IMR-90 (cell line): ENCODE measurements at regions not wholly inside any gene's neighbourhood (a gene's known extent, or its start where the extent isn't known, plus 50 kb on each side); places are given as distances from the start of the nearest gene placed in this dataset.
A peak's percentile ranks its signal among the peaks of the same experiment; 100 is the strongest.

Experiments used
- ATAC-seq: fragments of 200-7000 bp; cut with Tn5 transposase; 2 replicates; pipeline ENCODE4 v1.9.1; 2020; ENCODE audit warnings: low read depth, mild to moderate bottlenecking, moderate library complexity
- BruUV-seq: library from RNA; stranded (reverse); fragments of 400-500 nt; replicated peaks from 2 replicates; lab custom pipeline; 2021; lab: Mats Ljungman, UMichigan
- CTCF ChIA-PET: fragments of 300-600 bp; formaldehyde crosslinking; extraction: SDS; loops from one replicate; lab custom pipeline; 2021; ENCODE audit warnings: antibody characterized with exemption; lab: Yijun Ruan, JAX
- POLR2A ChIA-PET: fragments of 300-600 bp; sonication (Branson Sonifier 250); formaldehyde crosslinking; loops from one replicate; lab custom pipeline; 2022; ENCODE audit warnings: antibody characterized with exemption; ENCODE audit not compliant: unreplicated experiment; lab: Charles Lee
- DNase-seq: peaks from one replicate; pipeline ENCODE4 v3.0.0; 2013
- H2AFZ ChIP-seq: replicated peaks from 2 replicates; pipeline ENCODE3; 2013; ENCODE audit warnings: low read length, mild to moderate bottlenecking; ENCODE audit not compliant: poor library complexity
- H2AK5ac ChIP-seq: 2 replicates; pipeline ENCODE4 v1.6.1; 2013; ENCODE audit warnings: low read depth, low read length, inconsistent platforms
- H2AK9ac ChIP-seq: replicated peaks from 2 replicates; pipeline ENCODE3; 2013; ENCODE audit warnings: mild to moderate bottlenecking, low read depth, low read length, moderate library complexity; ENCODE audit not compliant: poor library complexity
- H2BK120ac ChIP-seq: 2 replicates; pipeline ENCODE4 v1.6.1; 2013; ENCODE audit warnings: low read depth, low read length, inconsistent platforms
- H2BK15ac ChIP-seq: 3 replicates; pipeline ENCODE4 v1.6.1; 2013; ENCODE audit warnings: low read depth, low read length, inconsistent platforms
- H2BK20ac ChIP-seq: 2 replicates; pipeline ENCODE4 v1.6.1; 2013; ENCODE audit warnings: low read depth, mild to moderate bottlenecking, inconsistent platforms, low read length, moderate library complexity
- H2BK5ac ChIP-seq: 2 replicates; pipeline ENCODE4 v1.6.1; 2013; ENCODE audit warnings: mild to moderate bottlenecking, low read depth, low read length, inconsistent platforms; ENCODE audit not compliant: poor library complexity, severe bottlenecking
- H3K14ac ChIP-seq: replicated peaks from 2 replicates; pipeline ENCODE4 v1.6.1; 2013; ENCODE audit warnings: low read depth, low read length, inconsistent platforms
- H3K18ac ChIP-seq: 2 replicates; pipeline ENCODE4 v1.6.1; 2013; ENCODE audit warnings: low read depth, low read length, control low read depth
- H3K23ac ChIP-seq: 2 replicates; pipeline ENCODE4 v1.6.1; 2013; ENCODE audit warnings: low read depth, low read length, inconsistent platforms
- H3K27ac ChIP-seq: 2 replicates; pipeline ENCODE4 v1.5.1; 2013; ENCODE audit warnings: mild to moderate bottlenecking, control low read depth, low read length; ENCODE audit not compliant: insufficient read depth
- H3K27me3 ChIP-seq: 2 replicates; pipeline ENCODE4 v1.6.1; 2013; ENCODE audit warnings: low read length; ENCODE audit not compliant: control insufficient read depth, insufficient read depth
- H3K36me3 ChIP-seq: 2 replicates; pipeline ENCODE4 v1.6.1; 2013; ENCODE audit warnings: low read length, mixed read lengths; ENCODE audit not compliant: control insufficient read depth, insufficient read depth
- H3K4ac ChIP-seq: 2 replicates; pipeline ENCODE4 v1.6.1; 2013; ENCODE audit warnings: low read depth, low read length, inconsistent platforms
- H3K4me1 ChIP-seq: 2 replicates; pipeline ENCODE4 v1.6.1; 2013; ENCODE audit warnings: low read length, mixed read lengths; ENCODE audit not compliant: control insufficient read depth, insufficient read depth
- H3K4me2 ChIP-seq: 2 replicates; pipeline ENCODE4 v1.6.1; 2013; ENCODE audit warnings: low read depth, mild to moderate bottlenecking, control low read depth, low read length, moderate library complexity
- H3K4me3 ChIP-seq: 2 replicates; pipeline ENCODE4 v1.5.1; 2013; ENCODE audit warnings: low read depth, mild to moderate bottlenecking, control low read depth, low read length, moderate library complexity; ENCODE audit not compliant: insufficient read depth
- H3K56ac ChIP-seq: 2 replicates; pipeline ENCODE4 v1.6.1; 2013; ENCODE audit warnings: low read length, inconsistent platforms; ENCODE audit not compliant: insufficient read depth; ENCODE audit errors: extremely low read depth
- H3K79me1 ChIP-seq, 2 experiments: 2 replicates each; pipeline ENCODE4 v1.6.1; 2013; ENCODE audit warnings: low read length in 2 of 2, inconsistent platforms in 1 of 2, low read depth in 1 of 2
- H3K9ac ChIP-seq: 2 replicates; pipeline ENCODE4 v1.6.1; 2013; ENCODE audit warnings: low read depth, low read length, control low read depth
- H3K9me1 ChIP-seq: 2 replicates; pipeline ENCODE4 v1.6.1; 2013; ENCODE audit warnings: low read length, inconsistent platforms; ENCODE audit not compliant: insufficient read depth
- H3K9me3 ChIP-seq: 2 replicates; pipeline ENCODE4 v1.6.1; 2013; ENCODE audit warnings: low read length; ENCODE audit not compliant: control insufficient read depth, insufficient read depth
- H4K20me1 ChIP-seq: 2 replicates; pipeline ENCODE4 v1.6.1; 2013; ENCODE audit warnings: low read length, inconsistent platforms; ENCODE audit not compliant: insufficient read depth
- H4K5ac ChIP-seq: 2 replicates; pipeline ENCODE4 v1.6.1; 2013; ENCODE audit warnings: mild to moderate bottlenecking, low read depth, low read length, control low read depth
- H4K8ac ChIP-seq, 2 experiments: 2 replicates each; pipeline ENCODE4 v1.6.1; 2013; ENCODE audit warnings: low read depth in 2 of 2, low read length in 2 of 2, control low read depth in 1 of 2, inconsistent platforms in 1 of 2
- H4K91ac ChIP-seq: 2 replicates; pipeline ENCODE4 v1.6.1; 2013; ENCODE audit warnings: low read depth, low read length, inconsistent platforms; ENCODE audit not compliant: insufficient read depth
- BHLHE40 ChIP-seq: fragments of 150-350 bp; IDR thresholded peaks from 2 replicates; pipeline ENCODE4 v1.6.1; 2016; ENCODE audit warnings: mild to moderate bottlenecking, low read depth, low read length
- CEBPB ChIP-seq: IDR thresholded peaks from 2 replicates; pipeline ENCODE4 v1.6.1; 2012; ENCODE audit warnings: low read depth, low read length, improper control_type of control experiment
- CHD1 ChIP-seq: IDR thresholded peaks from 2 replicates; pipeline ENCODE4 v1.6.1; 2012; ENCODE audit warnings: low read depth, low read length, improper control_type of control experiment
- FOS ChIP-seq: fragments of 150-350 bp; IDR thresholded peaks from 2 replicates; pipeline ENCODE4 v1.6.1; 2016; ENCODE audit warnings: low read depth, low read length
- MAFK ChIP-seq: IDR thresholded peaks from 2 replicates; pipeline ENCODE4 v1.6.1; 2012; ENCODE audit warnings: low read depth, low read length, improper control_type of control experiment
- MAZ ChIP-seq: IDR thresholded peaks from 2 replicates; pipeline ENCODE4 v1.6.1; 2012; ENCODE audit warnings: low read depth, mild to moderate bottlenecking, low read length, improper control_type of control experiment, moderate library complexity, borderline replicate concordance
- MXI1 ChIP-seq: IDR thresholded peaks from 2 replicates; pipeline ENCODE4 v1.6.1; 2012; ENCODE audit warnings: low read depth, mild to moderate bottlenecking, low read length, moderate library complexity, borderline replicate concordance
- NFE2L2 ChIP-seq: fragments of 150-350 bp; IDR thresholded peaks from 2 replicates; pipeline ENCODE4 v1.6.1; 2016; ENCODE audit warnings: low read depth, mild to moderate bottlenecking, low read length
- POLR2A ChIP-seq: IDR thresholded peaks from 2 replicates; pipeline ENCODE4 v1.6.1; 2012; ENCODE audit warnings: mild to moderate bottlenecking, low read depth, low read length
- RAD21 ChIP-seq: IDR thresholded peaks from 2 replicates; pipeline ENCODE4 v1.6.1; 2012; ENCODE audit warnings: low read length, improper control_type of control experiment
- RCOR1 ChIP-seq: IDR thresholded peaks from 2 replicates; pipeline ENCODE4 v1.6.1; 2012; ENCODE audit warnings: mild to moderate bottlenecking, low read length, improper control_type of control experiment; ENCODE audit not compliant: insufficient replicate concordance
- RFX5 ChIP-seq: IDR thresholded peaks from 2 replicates; pipeline ENCODE4 v1.8.0; 2012; ENCODE audit warnings: low read depth, mild to moderate bottlenecking, low read length, moderate library complexity
- SMC3 ChIP-seq: fragments of 150-350 bp; IDR thresholded peaks from 2 replicates; pipeline ENCODE4 v1.6.1; 2016; ENCODE audit warnings: low read depth, mild to moderate bottlenecking, antibody characterized with exemption, low read length, moderate library complexity
- WGBS, 2 experiments: methylation state at CpG; one replicate each; pipeline versions ENCODE4 v1.1.5 to v1.1.7; 2013; ENCODE audit warnings: missing lambda C conversion rate in 2 of 2; ENCODE audit not compliant: insufficient read length in 1 of 2; ENCODE audit errors: extremely low coverage in 2 of 2; 5-methylcytosine and 5-hydroxymethylcytosine counted together
- dilution Hi-C: fragments of 300-500 bp; cut with HindIII; formaldehyde crosslinking; loops from one replicate; pipeline ENCODE4 v1.14.3; 2018; ENCODE audit warnings: low sequenced_read_pairs; ENCODE audit not compliant: unreplicated experiment
- in situ Hi-C: fragments of 300-500 bp; cut with MboI; formaldehyde crosslinking; loops from 3 replicates; pipeline ENCODE4 v1.14.3; 2019; ENCODE audit warnings: low sequenced_read_pairs, inconsistent platforms, mixed read lengths
- intact Hi-C: fragments of 100-400 bp; cut with micrococcal nuclease; formaldehyde crosslinking; loops from 2 replicates; pipeline ENCODE4 v1.10.0; 2022
- TF ChIP-seq, protein P1 (sequence below): conservative IDR thresholded peaks from 2 replicates; pipeline ENCODE4 v1.5.1; 2012; ENCODE audit warnings: mild to moderate bottlenecking, low read depth, low read length, improper control_type of control experiment
- TF ChIP-seq, protein P2 (sequence below): fragments of 150-350 bp; IDR thresholded peaks from 2 replicates; pipeline ENCODE4 v1.6.1; 2017; ENCODE audit warnings: mild to moderate bottlenecking, antibody characterized with exemption, low read length, low read depth
- TF ChIP-seq, protein P3 (sequence below): fragments of 150-350 bp; IDR thresholded peaks from 2 replicates; pipeline ENCODE4 v1.6.1; 2016; ENCODE audit warnings: low read depth, mild to moderate bottlenecking, low read length, moderate library complexity, borderline replicate concordance

DNA sequence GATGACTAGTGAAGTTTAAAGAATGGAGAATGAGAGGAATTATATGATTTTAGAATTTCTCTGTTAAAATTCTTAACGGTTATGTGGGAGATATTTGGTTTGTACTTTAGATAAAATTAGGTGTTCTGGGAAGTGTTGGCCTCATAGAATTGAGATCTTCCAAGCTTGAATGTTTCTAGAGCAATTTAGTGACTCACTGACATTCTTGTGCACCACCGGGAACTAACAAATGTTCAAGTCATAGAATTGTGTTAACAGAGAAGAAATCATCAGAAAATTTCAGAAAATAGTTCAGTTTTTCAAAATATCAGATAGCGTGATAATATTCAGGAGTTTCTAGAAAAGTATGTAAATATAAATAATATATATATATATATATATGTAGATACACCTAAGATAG is 67.9 kb upstream of the BMP5 start:
- in situ Hi-C loops: loop anchor here (10.0 kb wide), 1 partner anchor 319 kb away; no protein-coding TSS in a partner anchor

More for the DNA sequence above, 67.9 kb upstream of the BMP5 start:
- Histone ChIP-seq H3K4ac (no peak overlapping the region), H2BK20ac (no peak overlapping the region), H3K27ac (no peak overlapping the region), H2BK15ac (no peak overlapping the region; the same call in 2 of the 3 replicates), H4K8ac (no peak overlapping the region), H4K91ac (no peak overlapping the region), H4K5ac (no peak overlapping the region), H3K56ac (no peak overlapping the region), H2AK5ac (no peak overlapping the region), H3K4me3 (no peak overlapping the region), H2AK9ac (no peak overlapping the region), H3K9me1 (no peaks in the 10 kb centered on the region), H3K79me1 (no peaks in the 10 kb centered on the region), H3K23ac (no peak overlapping the region), H2AFZ (no peak overlapping the region), H3K36me3 (no peaks in the 10 kb centered on the region), H3K9me3 (no peaks in the 10 kb centered on the region), H3K14ac (no peak overlapping the region), H4K20me1 (no peaks in the 10 kb centered on the region), H3K27me3 (no peaks in the 10 kb centered on the region), H2BK120ac (no peak overlapping the region), H3K9ac (no peak overlapping the region), H2BK5ac (peak overlapping the region; percentile 77), H3K4me2 (no peak overlapping the region; the same call in 1 of the 2 replicates), H3K18ac (no peak overlapping the region), H3K4me1 (peaks cover 2% of the 10 kb centered on the region; the same call in 1 of the 2 replicates)
- WGBS, 2 experiments: 100% methylated on average over 1 of the region's 3 CpGs; no CpG with 5 or more reads in 1 of the 2 experiments
- ChIA-PET CTCF (no interaction called here), POLR2A (no interaction called here)
- dilution Hi-C loops: no loop called here
- no TSS peak for BruUV-seq
- TF ChIP-seq SMC3: no peak
- TF ChIP-seq FOS: no peak
- no peak for TF ChIP-seq MAZ
- no peak for TF ChIP-seq MXI1
- TF ChIP-seq, protein P1, sequence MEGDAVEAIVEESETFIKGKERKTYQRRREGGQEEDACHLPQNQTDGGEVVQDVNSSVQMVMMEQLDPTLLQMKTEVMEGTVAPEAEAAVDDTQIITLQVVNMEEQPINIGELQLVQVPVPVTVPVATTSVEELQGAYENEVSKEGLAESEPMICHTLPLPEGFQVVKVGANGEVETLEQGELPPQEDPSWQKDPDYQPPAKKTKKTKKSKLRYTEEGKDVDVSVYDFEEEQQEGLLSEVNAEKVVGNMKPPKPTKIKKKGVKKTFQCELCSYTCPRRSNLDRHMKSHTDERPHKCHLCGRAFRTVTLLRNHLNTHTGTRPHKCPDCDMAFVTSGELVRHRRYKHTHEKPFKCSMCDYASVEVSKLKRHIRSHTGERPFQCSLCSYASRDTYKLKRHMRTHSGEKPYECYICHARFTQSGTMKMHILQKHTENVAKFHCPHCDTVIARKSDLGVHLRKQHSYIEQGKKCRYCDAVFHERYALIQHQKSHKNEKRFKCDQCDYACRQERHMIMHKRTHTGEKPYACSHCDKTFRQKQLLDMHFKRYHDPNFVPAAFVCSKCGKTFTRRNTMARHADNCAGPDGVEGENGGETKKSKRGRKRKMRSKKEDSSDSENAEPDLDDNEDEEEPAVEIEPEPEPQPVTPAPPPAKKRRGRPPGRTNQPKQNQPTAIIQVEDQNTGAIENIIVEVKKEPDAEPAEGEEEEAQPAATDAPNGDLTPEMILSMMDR: no peak
- TF ChIP-seq NFE2L2: no peak
- TF ChIP-seq CHD1: no peak
- TF ChIP-seq, protein P2, sequence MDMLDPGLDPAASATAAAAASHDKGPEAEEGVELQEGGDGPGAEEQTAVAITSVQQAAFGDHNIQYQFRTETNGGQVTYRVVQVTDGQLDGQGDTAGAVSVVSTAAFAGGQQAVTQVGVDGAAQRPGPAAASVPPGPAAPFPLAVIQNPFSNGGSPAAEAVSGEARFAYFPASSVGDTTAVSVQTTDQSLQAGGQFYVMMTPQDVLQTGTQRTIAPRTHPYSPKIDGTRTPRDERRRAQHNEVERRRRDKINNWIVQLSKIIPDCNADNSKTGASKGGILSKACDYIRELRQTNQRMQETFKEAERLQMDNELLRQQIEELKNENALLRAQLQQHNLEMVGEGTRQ: no peak
- TF ChIP-seq, protein P3, sequence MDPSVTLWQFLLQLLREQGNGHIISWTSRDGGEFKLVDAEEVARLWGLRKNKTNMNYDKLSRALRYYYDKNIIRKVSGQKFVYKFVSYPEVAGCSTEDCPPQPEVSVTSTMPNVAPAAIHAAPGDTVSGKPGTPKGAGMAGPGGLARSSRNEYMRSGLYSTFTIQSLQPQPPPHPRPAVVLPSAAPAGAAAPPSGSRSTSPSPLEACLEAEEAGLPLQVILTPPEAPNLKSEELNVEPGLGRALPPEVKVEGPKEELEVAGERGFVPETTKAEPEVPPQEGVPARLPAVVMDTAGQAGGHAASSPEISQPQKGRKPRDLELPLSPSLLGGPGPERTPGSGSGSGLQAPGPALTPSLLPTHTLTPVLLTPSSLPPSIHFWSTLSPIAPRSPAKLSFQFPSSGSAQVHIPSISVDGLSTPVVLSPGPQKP: no peak
- TF ChIP-seq RCOR1: no peak
- TF ChIP-seq RFX5: no peak
- TF ChIP-seq RAD21: no peak
- TF ChIP-seq BHLHE40: no peak
- no peak for TF ChIP-seq CEBPB
- no peak for TF ChIP-seq MAFK
- TF ChIP-seq POLR2A: no peak
- ATAC-seq (peak; percentile 79), DNase-seq (peak; percentile 59)
- intact Hi-C loops: loop anchor here (2.0 to 5.0 kb wide), 2 partner anchors 57 to 341 kb away; no protein-coding TSS in a partner anchor
